ENCODE measurements at regions not wholly inside any gene's neighbourhood (a gene's known extent, or its start where the extent isn't known, plus 50 kb on each side); places are given as distances from the start of the nearest gene placed in this dataset.

- no peak for TF ChIP-seq POLR2A (IDR thresholded peaks at IDR 0.05)
- TF ChIP-seq CTCF (IDR thresholded peaks at IDR 0.05) = no peak
- intact Hi-C loops (cut with DNase I; ENCODE audit: low total_unique reads) = no loop called here
- DNase-seq (ENCODE audit: low spot score in 2 of 2) = no peak
- H3K4me3 ChIP-seq (ENCODE audit: low read depth, poor library complexity, severe bottlenecking) = no peak overlapping the region
Observed at GRCh38 chr11:95451261-95451660, 220.3 kb upstream of the SESN3 start.

GRCh38 chr11:95450547-95451123, 219.6 kb upstream of the SESN3 start:
- intact Hi-C loops (cut with DNase I; ENCODE audit: low total_unique reads) = no loop called here
- no peak for DNase-seq (ENCODE audit: low spot score in 2 of 2)
- 67 to 70% methylated on average over 4 of the region's 4 CpGs for WGBS, 2 donors
- H3K4me3 ChIP-seq (ENCODE audit: low read depth, poor library complexity, severe bottlenecking) = no peak overlapping the region
- TF ChIP-seq CTCF (IDR thresholded peaks at IDR 0.05) (no peak), POLR2A (IDR thresholded peaks at IDR 0.05) (no peak)

- TF ChIP-seq CTCF (IDR thresholded peaks at IDR 0.05) (no peak), POLR2A (IDR thresholded peaks at IDR 0.05) (no peak)
- no peak overlapping the region for H3K4me3 ChIP-seq (ENCODE audit: low read depth, poor library complexity, severe bottlenecking)
- intact Hi-C loops (cut with DNase I; ENCODE audit: low total_unique reads) = loop anchor here (5.0 kb wide), 1 partner anchor 1574 kb away; no protein-coding TSS in a partner anchor
- DNase-seq (ENCODE audit: low spot score in 2 of 2) = no peak
- WGBS, 2 donors = 92 to 94% methylated on average over 7 to 13 of the region's 13 CpGs
Observed at GRCh38 chr11:95445746-95446333, 214.8 kb upstream of the SESN3 start.

- intact Hi-C loops (cut with DNase I; ENCODE audit: low total_unique reads) = loop anchor here (5.0 kb wide), 1 partner anchor 1572 kb away; no protein-coding TSS in a partner anchor
- TF ChIP-seq POLR2A (IDR thresholded peaks at IDR 0.05) (no peak), CTCF (IDR thresholded peaks at IDR 0.05) (no peak)
- WGBS, 2 donors = 49 to 54% methylated on average over 5 of the region's 5 CpGs
- H3K4me3 ChIP-seq (ENCODE audit: low read depth, poor library complexity, severe bottlenecking) = no peak overlapping the region
- no peak for DNase-seq (ENCODE audit: low spot score in 2 of 2)
Observed at GRCh38 chr11:95444309-95445241, 213.6 kb upstream of the SESN3 start.

GRCh38 chr11:95443386-95443785, 212.4 kb upstream of the SESN3 start:
- TF ChIP-seq POLR2A (IDR thresholded peaks at IDR 0.05) (no peak), CTCF (IDR thresholded peaks at IDR 0.05) (no peak)
- DNase-seq (ENCODE audit: low spot score in 2 of 2) = no peak
- 85 to 95% methylated on average over 5 of the region's 5 CpGs for WGBS, 2 donors
- no peak overlapping the region for H3K4me3 ChIP-seq (ENCODE audit: low read depth, poor library complexity, severe bottlenecking)
- intact Hi-C loops (cut with DNase I; ENCODE audit: low total_unique reads) = no loop called here

Data from lower leg skin (tissue), 4 donors.